GM23248 (cell line): ENCODE measurements at regions not wholly inside any gene's neighbourhood (a gene's known extent, or its start where the extent isn't known, plus 50 kb on each side); places are given as distances from the start of the nearest gene placed in this dataset.

ENCODE experiments used
- EZH2 ChIP-seq: fragments of 200-600 bp; sonication (generic); IDR thresholded peaks from 2 replicates; pipeline ENCODE4 v1.6.1; 2018; ENCODE audit warnings: antibody characterized with exemption, mild to moderate bottlenecking; ENCODE audit not compliant: insufficient read depth, poor library complexity, severe bottlenecking
- EZH2phosphoT487 ChIP-seq: fragments of 200-600 bp; sonication (generic); IDR thresholded peaks from 2 replicates; pipeline ENCODE4 v1.6.1; 2018; ENCODE audit warnings: antibody characterized with exemption, moderate library complexity, mild to moderate bottlenecking, low read depth; ENCODE audit not compliant: insufficient read depth

GRCh38 chr7:15967551-15967950 lies 281.1 kb upstream of the MEOX2 start:
- TF ChIP-seq EZH2 (no peak), EZH2phosphoT487 (no peak)
